Prostate gland (tissue), 2 donors: ENCODE measurements at regions not wholly inside any gene's neighbourhood (a gene's known extent, or its start where the extent isn't known, plus 50 kb on each side); places are given as distances from the start of the nearest gene placed in this dataset.

Experiments
- DNase-seq: peaks from one replicate; pipeline ENCODE4 v3.0.0-alpha.2; 2019; ENCODE audit warnings: low spot score
- H3K27ac ChIP-seq, 2 donors: fragments of 200-600 bp; sonication (generic); 2 replicates each; pipeline ENCODE4 v1.5.1; 2017 to 2019
- H3K27me3 ChIP-seq: fragments of 200-600 bp; sonication (generic); replicated peaks from 2 replicates; pipeline ENCODE4 v1.5.1; 2019; ENCODE audit not compliant: insufficient read depth
- H3K36me3 ChIP-seq, 2 donors: fragments of 200-600 bp; sonication (generic); 1 replicate in 1 of 2; 2 replicates in 1 of 2; pipeline versions ENCODE4 v1.5.1 to v1.8.1; 2017 to 2019
- H3K4me1 ChIP-seq: fragments of 200-600 bp; sonication (generic); replicated peaks from 2 replicates; pipeline ENCODE4 v1.5.1; 2019
- H3K4me3 ChIP-seq, 2 donors: fragments of 200-600 bp; sonication (generic); 2 replicates each; pipeline ENCODE4 v1.5.1; 2017 to 2019
- H3K9me3 ChIP-seq: fragments of 200-600 bp; sonication (generic); 2 replicates; pipeline ENCODE4 v1.5.1; 2017
- POLR2A ChIP-seq: fragments of 450-650 bp; IDR thresholded peaks from one replicate; pipeline ENCODE4 v1.6.1; 2016; ENCODE audit warnings: antibody characterized with exemption, mild to moderate bottlenecking
- POLR2AphosphoS5 ChIP-seq: sonication (generic); formaldehyde crosslinking; IDR thresholded peaks from one replicate; pipeline ENCODE4 v1.6.1; 2017; ENCODE audit warnings: antibody characterized with exemption
- WGBS: methylation state at CpG from one replicate; pipeline ENCODE4 v1.1.5; 2018; 5-methylcytosine and 5-hydroxymethylcytosine counted together
- intact Hi-C: fragments of 100-400 bp; cut with DNase I; formaldehyde crosslinking; loops from one replicate; pipeline ENCODE4 v1.14.2; 2022
- TF ChIP-seq, protein P1 (sequence below), 4 experiments: fragments of 200-600 bp in 2 of 4; fragments of 450-650 bp in 2 of 4; sonication (generic) in 2 of 4; IDR thresholded peaks; 1 replicate in 3 of 4; 2 replicates in 1 of 4; pipeline ENCODE4 v1.5.1; 2016 to 2019; ENCODE audit warnings: antibody characterized with exemption in 4 of 4, mild to moderate bottlenecking in 2 of 4, moderate library complexity in 2 of 4

DNA sequence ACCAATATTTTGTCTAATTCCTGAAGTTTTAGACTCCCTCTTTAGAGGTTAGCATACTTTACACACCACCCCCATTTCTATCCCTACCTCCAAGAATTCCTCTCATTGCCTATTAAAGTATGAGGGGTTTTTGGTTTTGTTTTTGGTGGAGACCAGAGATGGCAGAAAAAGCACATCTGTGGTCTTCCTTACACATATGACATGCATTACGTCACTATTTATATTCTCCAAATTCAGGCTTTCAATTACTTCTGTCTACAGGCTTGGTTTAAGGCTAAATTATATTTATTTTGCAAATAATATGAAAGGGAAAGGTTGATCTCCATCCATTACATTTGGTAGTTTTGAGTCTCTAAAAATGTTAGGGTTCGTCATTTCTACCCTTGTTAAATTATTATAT lies 674.6 kb downstream of the LMO4 start:
- no peak overlapping the region for H3K27ac ChIP-seq
- no peak overlapping the region for H3K4me3 ChIP-seq
- no peak for TF ChIP-seq POLR2A
- no peak for TF ChIP-seq POLR2AphosphoS5
- TF ChIP-seq, protein P1, sequence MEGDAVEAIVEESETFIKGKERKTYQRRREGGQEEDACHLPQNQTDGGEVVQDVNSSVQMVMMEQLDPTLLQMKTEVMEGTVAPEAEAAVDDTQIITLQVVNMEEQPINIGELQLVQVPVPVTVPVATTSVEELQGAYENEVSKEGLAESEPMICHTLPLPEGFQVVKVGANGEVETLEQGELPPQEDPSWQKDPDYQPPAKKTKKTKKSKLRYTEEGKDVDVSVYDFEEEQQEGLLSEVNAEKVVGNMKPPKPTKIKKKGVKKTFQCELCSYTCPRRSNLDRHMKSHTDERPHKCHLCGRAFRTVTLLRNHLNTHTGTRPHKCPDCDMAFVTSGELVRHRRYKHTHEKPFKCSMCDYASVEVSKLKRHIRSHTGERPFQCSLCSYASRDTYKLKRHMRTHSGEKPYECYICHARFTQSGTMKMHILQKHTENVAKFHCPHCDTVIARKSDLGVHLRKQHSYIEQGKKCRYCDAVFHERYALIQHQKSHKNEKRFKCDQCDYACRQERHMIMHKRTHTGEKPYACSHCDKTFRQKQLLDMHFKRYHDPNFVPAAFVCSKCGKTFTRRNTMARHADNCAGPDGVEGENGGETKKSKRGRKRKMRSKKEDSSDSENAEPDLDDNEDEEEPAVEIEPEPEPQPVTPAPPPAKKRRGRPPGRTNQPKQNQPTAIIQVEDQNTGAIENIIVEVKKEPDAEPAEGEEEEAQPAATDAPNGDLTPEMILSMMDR (IDR thresholded peaks at IDR 0.05): no peak
- no peaks in the 10 kb centered on the region for H3K4me1 ChIP-seq
- no peaks in the 10 kb centered on the region for H3K36me3 ChIP-seq
- intact Hi-C loops: no loop called here
- DNase-seq: no peak
- no peaks in the 10 kb centered on the region for H3K9me3 ChIP-seq
- H3K27me3 ChIP-seq: no peaks in the 10 kb centered on the region
- 94% methylated on average over 2 of the region's 2 CpGs for WGBS

DNA sequence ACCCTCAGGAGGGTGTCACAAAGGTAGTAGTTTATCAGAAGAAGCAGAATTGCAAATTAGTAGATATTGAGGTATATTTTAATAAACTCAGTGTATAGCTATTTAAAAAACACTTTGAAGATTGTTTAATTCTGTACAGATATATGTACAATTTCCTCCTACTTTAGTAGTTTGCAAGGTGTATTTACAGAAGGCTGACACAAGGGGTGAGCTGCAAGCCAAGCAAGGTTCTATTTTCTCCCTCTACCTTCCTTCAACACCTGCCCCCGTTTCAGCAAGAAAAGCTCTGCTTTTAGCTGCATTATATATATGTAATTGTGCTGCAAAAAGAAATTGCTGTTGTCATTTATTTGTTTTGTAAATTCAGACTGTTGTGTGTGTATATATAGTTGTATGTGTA lies 674.2 kb upstream of the PKN2 start:
- H3K36me3 ChIP-seq: no peaks in the 10 kb centered on the region
- H3K4me3 ChIP-seq: no peak overlapping the region
- TF ChIP-seq, protein P1 (IDR thresholded peaks at IDR 0.05): no peak
- TF ChIP-seq POLR2A: no peak
- H3K27ac ChIP-seq: no peak overlapping the region
- no peaks in the 10 kb centered on the region for H3K4me1 ChIP-seq
- H3K27me3 ChIP-seq: no peaks in the 10 kb centered on the region
- intact Hi-C loops: no loop called here
- DNase-seq: no peak
- 64% methylated on average over 1 of the region's 1 CpG for WGBS
- H3K9me3 ChIP-seq: no peaks in the 10 kb centered on the region

DNA sequence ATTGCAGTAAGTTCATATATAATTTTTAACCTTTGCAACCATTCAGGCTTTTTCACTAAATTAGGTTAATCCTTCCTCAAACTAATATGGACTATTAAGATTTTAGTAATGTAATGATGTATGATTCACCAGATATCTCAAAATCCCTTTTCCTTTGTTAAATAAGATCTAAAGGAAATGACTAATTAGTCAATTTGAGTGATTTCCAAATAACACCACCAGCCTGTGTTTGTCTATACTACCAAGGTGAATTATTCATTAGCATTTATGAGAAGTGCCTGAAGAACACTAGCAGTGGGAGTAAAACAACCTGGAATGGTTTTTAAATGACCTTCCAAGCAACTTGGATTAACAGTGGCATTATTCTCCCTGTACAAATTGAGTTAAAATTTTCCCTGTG lies 670.6 kb upstream of the PKN2 start:
- no peaks in the 10 kb centered on the region for H3K4me1 ChIP-seq
- intact Hi-C loops: no loop called here
- H3K36me3 ChIP-seq: no peaks in the 10 kb centered on the region
- H3K4me3 ChIP-seq: no peak overlapping the region
- DNase-seq: no peak
- H3K27ac ChIP-seq: no peak overlapping the region
- no peaks in the 10 kb centered on the region for H3K9me3 ChIP-seq
- no peaks in the 10 kb centered on the region for H3K27me3 ChIP-seq
- no peak for TF ChIP-seq POLR2A
- TF ChIP-seq POLR2AphosphoS5: no peak
- TF ChIP-seq, protein P1 (IDR thresholded peaks at IDR 0.05): no peak

DNA sequence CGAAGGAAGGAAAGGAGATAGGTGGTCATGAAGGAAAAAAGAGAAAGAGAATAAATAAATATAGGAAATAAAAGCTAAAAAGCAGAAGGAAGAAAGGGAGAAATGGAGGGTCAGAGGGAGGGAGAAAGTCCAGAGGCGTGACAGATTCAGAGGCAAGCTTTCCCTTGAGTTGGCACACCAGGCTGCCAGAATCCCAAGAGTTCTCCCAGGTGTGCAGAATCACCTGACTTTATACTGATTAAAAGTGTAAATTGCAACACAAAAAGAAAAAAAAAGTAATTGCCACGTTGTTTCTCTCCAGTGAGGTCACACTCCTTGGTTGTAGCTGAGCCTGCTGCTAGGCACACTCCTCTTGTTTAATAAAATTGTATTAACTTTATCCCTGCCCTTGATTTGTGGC lies 669.9 kb upstream of the PKN2 start:
- no peaks in the 10 kb centered on the region for H3K4me1 ChIP-seq
- H3K36me3 ChIP-seq: no peaks in the 10 kb centered on the region
- no peaks in the 10 kb centered on the region for H3K27me3 ChIP-seq
- WGBS: 75% methylated on average over 3 of the region's 3 CpGs
- H3K4me3 ChIP-seq: no peak overlapping the region
- no peak for DNase-seq
- no peak overlapping the region for H3K27ac ChIP-seq
- no peaks in the 10 kb centered on the region for H3K9me3 ChIP-seq
- intact Hi-C loops: no loop called here
- TF ChIP-seq POLR2A (no peak), POLR2AphosphoS5 (no peak)
- TF ChIP-seq, protein P1 (IDR thresholded peaks at IDR 0.05): no peak

DNA sequence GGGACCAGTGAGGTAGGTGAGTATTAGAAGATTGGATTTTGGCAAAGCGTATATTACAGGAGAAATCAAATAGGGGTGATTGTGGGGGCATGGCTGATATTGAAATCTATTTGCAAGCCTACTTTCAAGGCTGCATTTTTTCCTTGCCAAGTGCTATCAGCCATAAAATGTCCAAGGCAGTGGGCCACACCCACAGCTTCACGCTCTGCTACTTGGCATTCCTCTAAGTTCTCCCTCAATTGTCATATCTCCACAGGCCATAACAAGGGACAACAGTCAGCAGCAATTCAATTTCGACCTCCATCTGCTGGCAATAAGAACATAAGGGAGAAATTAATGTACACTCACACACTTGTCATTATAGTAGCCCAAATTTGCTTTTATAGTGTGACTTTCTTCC lies 667.1 kb upstream of the PKN2 start:
- WGBS: 46% methylated on average over 3 of the region's 3 CpGs
- H3K4me1 ChIP-seq: no peaks in the 10 kb centered on the region
- H3K36me3 ChIP-seq: no peaks in the 10 kb centered on the region
- no peak for TF ChIP-seq POLR2A
- TF ChIP-seq POLR2AphosphoS5: no peak
- no peaks in the 10 kb centered on the region for H3K27me3 ChIP-seq
- no peaks in the 10 kb centered on the region for H3K9me3 ChIP-seq
- no peak for DNase-seq
- H3K27ac ChIP-seq: no peak overlapping the region
- H3K4me3 ChIP-seq: no peak overlapping the region
- intact Hi-C loops: no loop called here
